SJSA1 (cell line): ENCODE measurements at regions not wholly inside any gene's neighbourhood (a gene's known extent, or its start where the extent isn't known, plus 50 kb on each side); places are given as distances from the start of the nearest gene placed in this dataset.
A peak's percentile ranks its signal among the peaks of the same experiment; 100 is the strongest.

Source experiments
- DNase-seq, 2 experiments: peaks; one replicate each; pipeline ENCODE4 v3.0.0-alpha.2; 2015 to 2020; ENCODE audit warnings: low spot score in 2 of 2, low read depth in 1 of 2
- H3K27ac ChIP-seq: fragments of 250-450 bp; sonication (Bioruptor Pico); 2 replicates; pipeline ENCODE4 v1.5.1; 2020; ENCODE audit warnings: mild to moderate bottlenecking, moderate library complexity
- H3K27me3 ChIP-seq: fragments of 250-450 bp; sonication (Bioruptor Pico); replicated peaks from 2 replicates; pipeline ENCODE4 v1.5.1; 2020; ENCODE audit warnings: mild to moderate bottlenecking, moderate library complexity
- H3K36me3 ChIP-seq: fragments of 250-450 bp; sonication (Bioruptor Pico); 2 replicates; pipeline ENCODE4 v1.5.1; 2020; ENCODE audit warnings: mild to moderate bottlenecking
- H3K4me1 ChIP-seq: fragments of 250-450 bp; sonication (Bioruptor Pico); replicated peaks from 2 replicates; pipeline ENCODE4 v1.6.1; 2021; ENCODE audit warnings: mild to moderate bottlenecking
- H3K4me3 ChIP-seq: fragments of 250-450 bp; sonication (Bioruptor Pico); 2 replicates; pipeline ENCODE4 v1.5.1; 2020; ENCODE audit warnings: mild to moderate bottlenecking
- H3K9me3 ChIP-seq: fragments of 250-450 bp; sonication (Bioruptor Pico); replicated peaks from 2 replicates; pipeline ENCODE4 v1.5.1; 2020; ENCODE audit warnings: mild to moderate bottlenecking

DNA sequence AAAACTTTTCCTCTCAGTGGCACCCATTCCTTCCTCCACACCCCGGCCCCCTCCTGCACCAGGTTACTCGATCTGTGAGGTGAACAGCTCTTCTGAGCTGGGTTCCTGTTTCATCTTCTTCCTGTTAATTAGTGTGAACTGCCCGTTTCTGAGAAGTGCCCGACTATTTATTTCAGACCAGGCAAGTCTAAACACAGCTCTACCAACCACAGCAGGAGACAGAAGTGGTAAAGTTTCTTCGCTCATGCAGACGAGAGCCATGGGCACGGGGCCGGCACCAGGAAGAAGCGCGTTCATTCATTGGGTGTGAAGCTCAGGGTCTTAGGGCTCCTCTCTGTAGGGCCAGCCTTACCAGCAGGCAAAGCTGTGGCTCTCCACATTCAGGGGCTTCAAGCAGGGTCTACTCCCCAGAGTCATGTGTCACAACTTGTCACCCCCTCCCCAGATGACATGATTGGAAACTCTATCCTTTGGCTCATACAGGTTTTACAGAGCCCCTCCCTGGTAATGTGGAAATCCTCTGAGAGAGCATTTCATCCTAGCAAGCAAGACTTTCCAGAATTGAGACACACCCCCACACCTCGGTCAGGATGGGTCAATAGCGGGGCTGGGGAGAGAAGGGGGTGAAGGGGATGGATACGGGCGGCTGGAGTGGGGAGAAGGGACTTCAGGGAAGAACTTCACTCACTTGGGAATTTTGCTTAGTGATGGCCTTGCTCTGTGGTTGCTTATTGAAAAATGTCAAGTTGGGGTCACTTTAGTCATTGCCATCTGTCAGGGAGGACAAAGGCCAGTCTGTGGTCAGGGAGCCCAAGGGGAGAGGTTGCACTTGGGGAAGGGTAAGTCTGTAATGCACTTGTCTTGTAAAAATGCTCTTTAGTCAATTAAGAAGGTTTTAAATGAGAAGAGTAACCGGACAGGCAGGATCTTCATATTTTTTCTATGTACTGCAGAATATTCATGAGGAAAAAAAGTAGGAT lies 121.6 kb upstream of the TRIM2 start:
- Histone ChIP-seq H3K4me3 (no peak overlapping the region), H3K4me1 (0 out of 2 replicates have a peak, but pooled peaks cover 5% of the 10 kb centered on the region), H3K27ac (no peak overlapping the region), H3K36me3 (no peaks in the 10 kb centered on the region), H3K9me3 (no peaks in the 10 kb centered on the region), H3K27me3 (no peaks in the 10 kb centered on the region)
- no peak for DNase-seq

DNA sequence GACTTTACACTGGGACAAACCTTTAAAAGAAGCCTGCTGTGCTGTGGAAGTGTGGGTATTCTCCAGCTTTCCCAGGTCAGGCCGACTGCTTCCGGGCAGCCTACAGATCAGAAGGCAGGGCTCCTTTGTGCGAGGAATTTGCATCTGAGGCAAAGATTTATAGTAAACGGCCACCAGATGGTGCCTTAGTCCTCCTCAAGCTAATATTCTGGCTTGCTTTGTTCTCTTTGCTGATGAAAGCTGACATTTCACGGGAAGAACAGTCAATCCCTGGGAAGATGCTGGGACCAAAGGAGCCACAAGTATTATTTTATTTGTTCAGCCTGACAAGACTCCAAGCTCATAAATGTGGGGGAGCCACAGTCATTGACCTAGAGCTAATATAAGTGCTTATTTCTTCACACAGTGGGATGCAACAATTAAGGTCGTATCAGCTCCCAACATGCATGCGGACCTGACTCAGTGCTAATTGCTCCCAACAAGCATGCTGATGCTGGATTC lies 120.7 kb upstream of the TRIM2 start:
- DNase-seq = peak; percentile 64 to 65
- Histone ChIP-seq H3K36me3 (no peaks in the 10 kb centered on the region), H3K4me1 (0 out of 2 replicates have a peak, but pooled peaks cover 5% of the 10 kb centered on the region), H3K27me3 (no peaks in the 10 kb centered on the region), H3K4me3 (no peak overlapping the region), H3K9me3 (no peaks in the 10 kb centered on the region), H3K27ac (no peak overlapping the region)

DNA sequence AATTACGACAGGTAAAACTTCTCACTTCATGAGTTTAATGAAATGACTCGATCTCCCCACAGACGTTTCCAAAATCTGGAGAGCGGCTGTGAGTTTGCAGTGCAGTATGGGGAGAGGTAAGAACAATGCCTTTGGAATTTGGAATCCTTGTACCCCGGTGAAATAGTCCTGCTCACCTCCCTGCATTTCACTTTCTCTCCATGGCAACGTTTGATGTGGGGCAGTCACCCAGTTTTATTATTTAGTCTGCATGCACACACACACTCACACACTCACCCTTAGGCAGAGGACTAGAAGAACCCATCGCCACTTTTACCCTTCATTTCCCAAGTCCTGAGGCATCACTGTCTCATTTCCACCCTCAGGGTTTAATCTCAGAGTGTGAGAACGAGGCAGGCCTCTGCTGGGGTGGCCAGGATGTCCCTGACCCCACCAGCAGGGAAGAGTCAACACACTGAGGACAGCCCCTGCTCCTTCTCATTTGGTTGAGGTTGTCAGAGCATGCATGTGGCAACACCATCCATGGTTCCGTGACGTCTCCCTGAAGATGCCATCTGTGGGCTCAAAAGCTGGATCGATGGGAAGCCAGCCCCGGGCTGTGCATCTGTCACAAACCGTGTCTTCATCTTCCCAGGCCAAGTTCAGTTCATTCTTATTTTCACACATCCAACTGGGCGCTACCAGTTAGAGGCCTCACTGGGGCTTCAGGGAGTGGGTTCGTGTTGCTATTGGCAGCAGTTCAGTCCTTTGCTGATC lies 119.8 kb upstream of the TRIM2 start:
- DNase-seq = no peak
- Histone ChIP-seq H3K27me3 (no peaks in the 10 kb centered on the region), H3K4me3 (no peak overlapping the region), H3K4me1 (0 out of 2 replicates have a peak, but pooled peaks cover 5% of the 10 kb centered on the region), H3K27ac (no peak overlapping the region), H3K9me3 (no peaks in the 10 kb centered on the region), H3K36me3 (no peaks in the 10 kb centered on the region)

DNA sequence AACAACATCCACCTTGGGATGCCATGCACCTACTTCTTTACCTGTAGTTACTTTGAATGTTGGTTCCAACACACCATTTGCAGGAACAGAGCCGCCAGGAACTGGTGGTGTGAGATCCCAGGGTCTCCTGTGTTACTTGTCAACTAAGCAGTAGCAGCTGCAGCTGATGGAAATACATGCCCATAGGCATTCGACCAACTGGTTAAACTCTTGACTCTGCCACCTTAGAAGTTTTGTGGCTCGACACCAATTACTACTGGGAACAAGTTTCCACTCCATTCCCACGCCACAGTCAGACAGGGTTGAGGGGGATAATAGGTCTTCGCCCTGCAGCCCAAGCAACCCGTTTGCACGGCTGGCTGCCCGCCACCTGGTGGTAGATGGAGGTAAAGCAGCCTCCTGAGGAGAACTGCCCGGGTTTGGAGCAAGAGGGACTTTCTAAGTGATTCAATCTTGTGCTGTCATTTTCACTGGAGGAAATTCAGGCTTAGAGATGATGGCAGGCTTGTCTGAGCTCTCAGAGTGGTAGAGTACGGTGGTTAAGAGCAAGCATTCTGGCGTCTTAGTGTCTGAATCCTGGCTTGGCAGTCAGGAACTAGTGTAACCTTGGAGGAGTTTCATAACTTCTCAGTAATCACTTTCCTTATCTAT lies 119.1 kb upstream of the TRIM2 start:
- Histone ChIP-seq H3K27ac (no peak overlapping the region), H3K4me3 (no peak overlapping the region), H3K27me3 (no peaks in the 10 kb centered on the region), H3K9me3 (no peaks in the 10 kb centered on the region), H3K4me1 (0 out of 2 replicates have a peak, but pooled peaks cover 5% of the 10 kb centered on the region), H3K36me3 (no peaks in the 10 kb centered on the region)
- DNase-seq = peak; percentile 59 to 77

GRCh38 chr4:153087671-153088194 lies 116.5 kb upstream of the TRIM2 start:
- no peak overlapping the region for H3K27ac ChIP-seq
- no peaks in the 10 kb centered on the region for H3K36me3 ChIP-seq
- H3K4me3 ChIP-seq = no peak overlapping the region
- no peaks in the 10 kb centered on the region for H3K27me3 ChIP-seq
- H3K9me3 ChIP-seq = no peaks in the 10 kb centered on the region
- 0 out of 2 replicates have a peak, but pooled peaks cover 5% of the 10 kb centered on the region for H3K4me1 ChIP-seq
- no peak for DNase-seq

- no peak overlapping the region for H3K4me3 ChIP-seq
- H3K27me3 ChIP-seq = no peaks in the 10 kb centered on the region
- no peak for DNase-seq
- H3K36me3 ChIP-seq = no peaks in the 10 kb centered on the region
- H3K27ac ChIP-seq = no peak overlapping the region
- H3K4me1 ChIP-seq = 0 out of 2 replicates have a peak, but pooled peaks cover 5% of the 10 kb centered on the region
- H3K9me3 ChIP-seq = no peaks in the 10 kb centered on the region
Measured at GRCh38 chr4:153089742-153090141, 114.5 kb upstream of the TRIM2 start.

- Histone ChIP-seq H3K9me3 (no peaks in the 10 kb centered on the region), H3K4me3 (no peak overlapping the region), H3K4me1 (peaks cover 4% of the 10 kb centered on the region), H3K36me3 (no peaks in the 10 kb centered on the region), H3K27me3 (no peaks in the 10 kb centered on the region), H3K27ac (no peak overlapping the region)
- no peak for DNase-seq
Measured at GRCh38 chr4:153090181-153090580, 114.1 kb upstream of the TRIM2 start.

- Histone ChIP-seq H3K4me3 (no peak overlapping the region), H3K27me3 (no peaks in the 10 kb centered on the region), H3K9me3 (no peaks in the 10 kb centered on the region), H3K4me1 (peaks cover 7% of the 10 kb centered on the region), H3K36me3 (no peaks in the 10 kb centered on the region), H3K27ac (no peak overlapping the region)
- DNase-seq = no peak
Measured at GRCh38 chr4:153090670-153091385, 113.4 kb upstream of the TRIM2 start.

DNA sequence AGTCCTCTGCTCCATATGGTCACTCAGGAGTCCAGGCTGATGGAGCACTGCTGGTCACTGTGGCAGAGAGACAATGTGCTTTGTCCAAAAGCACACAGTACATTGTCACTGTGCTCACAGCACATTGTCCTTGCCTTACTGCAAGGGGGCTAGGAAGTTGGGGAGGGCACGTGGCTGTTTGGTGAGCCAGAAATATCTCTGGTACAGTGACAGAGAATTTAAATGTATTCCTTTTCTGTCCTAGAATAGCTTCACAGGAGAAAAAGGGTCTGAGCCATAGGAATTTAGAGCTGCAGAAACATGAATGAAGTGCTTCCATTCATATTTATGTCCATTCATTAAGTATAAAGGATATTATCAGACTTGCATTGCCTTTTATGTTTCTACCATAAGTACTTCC lies 110.8 kb upstream of the TRIM2 start:
- no peak for DNase-seq
- peaks cover 10% of the 10 kb centered on the region for H3K4me1 ChIP-seq
- no peaks in the 10 kb centered on the region for H3K36me3 ChIP-seq
- H3K27me3 ChIP-seq = no peaks in the 10 kb centered on the region
- H3K9me3 ChIP-seq = no peaks in the 10 kb centered on the region
- H3K4me3 ChIP-seq = no peak overlapping the region
- no peak overlapping the region for H3K27ac ChIP-seq

GRCh38 chr4:153093802-153094201 lies 110.4 kb upstream of the TRIM2 start:
- Histone ChIP-seq H3K9me3 (no peaks in the 10 kb centered on the region), H3K4me1 (peaks cover 10% of the 10 kb centered on the region), H3K4me3 (no peak overlapping the region), H3K27me3 (no peaks in the 10 kb centered on the region), H3K27ac (no peak overlapping the region), H3K36me3 (no peaks in the 10 kb centered on the region)
- DNase-seq = no peak

DNA sequence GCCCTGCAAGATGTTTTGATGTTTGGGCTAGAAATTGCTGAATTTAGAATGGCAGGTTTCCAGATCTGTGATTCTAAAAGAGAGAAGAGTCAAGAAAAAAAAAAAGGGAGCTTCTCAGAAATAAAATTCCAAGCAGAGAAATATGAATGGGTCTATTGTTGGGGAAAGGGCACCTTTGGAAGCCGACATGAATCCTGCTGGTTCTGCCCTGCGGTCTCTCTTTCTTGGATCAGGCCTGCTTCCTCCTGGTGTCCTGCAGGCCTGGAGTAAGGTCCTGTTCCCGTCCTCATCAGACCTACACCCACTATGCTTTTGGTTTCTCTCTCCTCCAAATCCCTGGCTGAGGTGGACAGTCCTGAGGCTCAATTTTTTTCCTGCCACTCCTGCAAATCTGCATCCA lies 109.8 kb upstream of the TRIM2 start:
- Histone ChIP-seq H3K4me1 (peaks cover 10% of the 10 kb centered on the region), H3K36me3 (no peaks in the 10 kb centered on the region), H3K27me3 (no peaks in the 10 kb centered on the region), H3K4me3 (no peak overlapping the region), H3K27ac (no peak overlapping the region), H3K9me3 (no peaks in the 10 kb centered on the region)
- DNase-seq = no peak

- H3K4me3 ChIP-seq = no peak overlapping the region
- no peaks in the 10 kb centered on the region for H3K9me3 ChIP-seq
- H3K27me3 ChIP-seq = no peaks in the 10 kb centered on the region
- peak in 1 of 2 experiments; percentile 20 for DNase-seq
- H3K4me1 ChIP-seq = peaks cover 10% of the 10 kb centered on the region
- H3K27ac ChIP-seq = no peak overlapping the region
- H3K36me3 ChIP-seq = no peaks in the 10 kb centered on the region
Measured at GRCh38 chr4:153095448-153096204, 108.6 kb upstream of the TRIM2 start.
